PFSK-1 (cell line): ENCODE measurements at regions not wholly inside any gene's neighbourhood (a gene's known extent, or its start where the extent isn't known, plus 50 kb on each side); places are given as distances from the start of the nearest gene placed in this dataset.

Experiments used
- FOXP2 ChIP-seq: optimal IDR thresholded peaks from 2 replicates; pipeline ENCODE3; 2011; ENCODE audit warnings: borderline replicate concordance, control low read depth, inconsistent platforms; ENCODE audit not compliant: insufficient read depth; ENCODE audit errors: extremely low read length, extremely low read depth
- POLR2AphosphoS5 ChIP-seq: IDR thresholded peaks from 2 replicates; pipeline ENCODE4 v1.6.1; 2012; ENCODE audit warnings: low read depth, mild to moderate bottlenecking, control low read depth, low read length, moderate library complexity
- REST ChIP-seq, 2 experiments: IDR thresholded peaks; 2 replicates each; pipeline versions ENCODE4 v1.6.1 to v1.8.0; 2011 to 2012; ENCODE audit warnings: low read depth in 2 of 2, low read length in 2 of 2, control low read depth in 1 of 2, inconsistent platforms in 1 of 2, mild to moderate bottlenecking in 1 of 2, moderate library complexity in 1 of 2; ENCODE audit not compliant: insufficient read depth in 1 of 2
- SIN3A ChIP-seq: IDR thresholded peaks from 2 replicates; pipeline ENCODE4 v1.6.1; 2012; ENCODE audit warnings: mild to moderate bottlenecking, low read length, moderate library complexity, borderline replicate concordance; ENCODE audit not compliant: insufficient read depth
- TAF1 ChIP-seq: IDR thresholded peaks from 2 replicates; pipeline ENCODE4 v1.6.1; 2012; ENCODE audit warnings: low read length, control low read depth, borderline replicate concordance; ENCODE audit not compliant: insufficient read depth

DNA sequence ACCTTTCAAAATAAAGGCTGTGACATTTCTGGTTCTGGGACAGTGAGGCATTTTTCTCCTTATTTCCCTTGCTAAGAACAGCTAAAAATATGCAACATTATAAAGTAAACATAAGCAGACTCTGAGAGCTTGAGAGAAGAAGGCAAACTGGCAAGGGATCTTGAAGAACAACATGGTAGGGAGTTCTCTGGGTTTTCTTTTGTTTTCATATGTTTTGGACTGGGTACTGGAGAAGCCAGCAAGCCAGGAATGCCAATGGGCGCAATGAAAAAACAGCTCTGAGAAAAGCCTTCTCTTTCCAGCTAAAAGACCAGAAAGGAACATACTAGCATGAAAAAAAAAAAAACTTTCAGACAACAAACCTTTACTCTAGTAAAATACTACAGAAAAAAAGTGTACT is 351.4 kb upstream of the HS6ST1 start:
- no peak for TF ChIP-seq REST (IDR thresholded peaks at IDR 0.05; ENCODE audit: insufficient read depth in 1 of 2, low read depth in 2 of 2, low read length in 2 of 2)
- TF ChIP-seq TAF1, result no peak
- TF ChIP-seq POLR2AphosphoS5, result no peak
- TF ChIP-seq FOXP2, result no peak
- TF ChIP-seq SIN3A, result no peak
